ES-I3 (cell line): ENCODE measurements at regions not wholly inside any gene's neighbourhood (a gene's known extent, or its start where the extent isn't known, plus 50 kb on each side); places are given as distances from the start of the nearest gene placed in this dataset.

Experiments used
- H3K36me3 ChIP-seq: 2 replicates; pipeline ENCODE4 v1.6.1; 2013; ENCODE audit warnings: mild to moderate bottlenecking, low read length, control low read depth, moderate library complexity; ENCODE audit not compliant: insufficient read depth
- H3K4me1 ChIP-seq: 2 replicates; pipeline ENCODE4 v1.6.1; 2013; ENCODE audit warnings: mild to moderate bottlenecking, control low read depth, low read length; ENCODE audit not compliant: insufficient read depth
- H3K9ac ChIP-seq: 2 replicates; pipeline ENCODE4 v1.6.1; 2013; ENCODE audit warnings: low read depth, mild to moderate bottlenecking, low read length, moderate library complexity
- H3K9me3 ChIP-seq: 2 replicates; pipeline ENCODE4 v1.6.1; 2013; ENCODE audit warnings: mild to moderate bottlenecking, low read length, moderate library complexity; ENCODE audit not compliant: control insufficient read depth, insufficient read depth

DNA sequence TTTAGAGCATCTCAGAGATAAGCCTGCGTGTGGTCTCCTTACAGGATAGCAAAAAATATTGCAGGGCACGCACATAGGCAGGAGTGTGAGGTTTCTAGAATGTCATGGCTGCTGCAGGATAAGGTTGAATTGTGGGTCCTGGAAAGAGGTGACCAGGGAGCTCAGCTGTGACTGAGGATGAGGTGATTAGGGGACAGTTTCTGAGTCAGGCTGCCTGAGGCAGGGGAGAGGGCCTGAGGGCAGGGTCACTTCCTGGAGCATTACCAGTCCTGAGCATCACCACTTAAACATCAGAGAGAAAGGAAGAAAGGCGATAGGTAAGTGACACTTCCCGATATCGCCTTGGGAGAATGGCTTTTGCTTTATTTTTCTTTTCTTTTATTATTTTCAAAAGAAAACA, 813.8 kb downstream of the TUSC7 start:
- peaks cover 11% of the 10 kb centered on the region; the same call in 1 of the 2 replicates for H3K4me1 ChIP-seq
- H3K9ac ChIP-seq, result no peak overlapping the region
- no peaks in the 10 kb centered on the region for H3K9me3 ChIP-seq
- H3K36me3 ChIP-seq, result no peaks in the 10 kb centered on the region

DNA sequence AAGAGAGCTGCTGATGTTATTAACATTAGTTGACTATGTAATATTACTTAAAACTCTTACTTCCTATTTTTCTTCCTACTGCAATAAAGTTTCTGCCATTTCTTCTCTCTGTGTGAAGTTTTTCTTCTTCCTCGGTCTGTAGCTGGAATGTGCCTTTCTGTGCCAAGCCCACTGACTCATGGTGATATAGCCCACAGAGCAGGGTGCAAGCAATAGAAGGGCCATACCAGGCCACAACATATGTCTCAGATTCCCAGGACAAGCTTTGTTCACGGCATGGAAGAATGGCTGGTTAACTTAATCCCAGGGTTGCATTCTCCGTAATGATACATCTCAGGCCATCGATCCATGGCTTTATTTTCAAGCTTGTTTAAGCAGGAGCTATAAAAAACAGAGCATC, 815.3 kb downstream of the TUSC7 start:
- Histone ChIP-seq H3K4me1 (peaks cover 11% of the 10 kb centered on the region; the same call in 1 of the 2 replicates), H3K9me3 (no peaks in the 10 kb centered on the region), H3K9ac (no peak overlapping the region), H3K36me3 (no peaks in the 10 kb centered on the region)

DNA sequence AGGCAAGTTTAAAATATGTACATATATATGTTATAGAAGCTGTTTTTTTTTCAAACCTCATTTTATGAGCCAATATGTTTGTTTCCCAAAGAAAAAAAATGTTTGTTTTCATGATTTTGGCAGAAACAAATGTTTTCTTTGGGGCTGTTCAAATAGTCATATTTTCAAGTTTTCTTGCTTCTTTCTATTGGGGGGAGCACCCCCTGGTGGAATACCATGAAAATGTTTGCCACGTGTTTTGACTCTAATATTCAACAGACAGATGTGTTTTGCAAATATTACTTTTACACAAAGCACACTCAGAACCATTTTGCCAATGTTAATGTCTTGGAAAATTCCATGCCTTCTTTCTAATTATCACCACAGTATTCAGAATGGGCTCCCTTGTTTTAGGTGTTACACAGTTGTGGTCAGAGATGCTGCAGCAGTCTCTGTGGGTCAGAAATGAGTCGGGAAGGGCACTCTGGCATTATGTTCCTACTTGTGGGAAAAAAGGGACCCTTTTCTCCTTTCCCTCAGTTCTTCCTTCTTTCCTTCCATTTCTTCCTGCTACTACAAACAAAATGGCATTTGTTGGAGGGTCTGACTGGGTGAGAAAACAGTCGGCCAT, 817.0 kb downstream of the TUSC7 start:
- Histone ChIP-seq H3K9ac (no peak overlapping the region), H3K36me3 (no peaks in the 10 kb centered on the region), H3K4me1 (peaks cover 4% of the 10 kb centered on the region; the same call in 1 of the 2 replicates), H3K9me3 (no peaks in the 10 kb centered on the region)

DNA sequence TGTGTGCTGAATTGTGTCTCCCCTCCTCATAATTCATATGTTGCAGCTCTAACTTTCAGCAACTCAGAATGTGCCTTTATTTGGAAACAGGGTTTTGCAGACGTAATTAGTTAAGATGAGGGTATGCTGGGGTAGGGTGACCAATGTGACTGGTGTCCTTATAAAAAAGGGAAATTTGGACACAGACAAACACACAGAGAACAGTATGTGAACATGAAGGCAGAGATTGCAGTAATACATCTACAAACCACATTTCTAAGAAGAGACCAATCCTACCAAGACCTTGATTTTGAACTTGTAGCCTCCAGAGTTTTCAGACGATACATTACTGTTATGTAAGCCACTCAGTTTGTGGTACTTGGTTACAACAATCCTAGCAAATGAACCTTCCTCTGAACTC, 817.8 kb downstream of the TUSC7 start:
- Histone ChIP-seq H3K36me3 (no peaks in the 10 kb centered on the region), H3K9ac (no peak overlapping the region), H3K4me1 (peaks cover 4% of the 10 kb centered on the region; the same call in 1 of the 2 replicates), H3K9me3 (no peaks in the 10 kb centered on the region)

DNA sequence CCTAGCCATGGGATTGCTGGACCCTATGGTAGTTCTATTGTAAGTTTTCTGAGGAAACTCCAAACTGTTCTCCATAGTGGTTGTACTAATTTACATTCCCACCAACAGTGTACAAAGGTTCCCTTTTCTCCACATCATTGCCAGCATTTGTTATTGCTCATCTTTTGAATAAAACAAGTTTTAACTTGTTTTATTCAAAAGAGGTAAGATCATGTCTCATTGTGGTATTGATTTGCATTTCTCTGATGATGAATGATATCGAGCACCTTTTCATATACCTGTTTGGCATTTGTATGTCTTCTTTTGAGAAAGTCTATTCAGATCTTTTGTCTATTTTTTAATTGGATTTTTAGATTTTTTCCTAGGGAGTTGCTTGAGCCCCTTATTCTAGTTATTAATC, 819.1 kb downstream of the TUSC7 start:
- no peak overlapping the region for H3K9ac ChIP-seq
- H3K9me3 ChIP-seq, result no peaks in the 10 kb centered on the region
- H3K36me3 ChIP-seq, result no peaks in the 10 kb centered on the region
- H3K4me1 ChIP-seq, result peaks cover 3% of the 10 kb centered on the region; the same call in 1 of the 2 replicates

DNA sequence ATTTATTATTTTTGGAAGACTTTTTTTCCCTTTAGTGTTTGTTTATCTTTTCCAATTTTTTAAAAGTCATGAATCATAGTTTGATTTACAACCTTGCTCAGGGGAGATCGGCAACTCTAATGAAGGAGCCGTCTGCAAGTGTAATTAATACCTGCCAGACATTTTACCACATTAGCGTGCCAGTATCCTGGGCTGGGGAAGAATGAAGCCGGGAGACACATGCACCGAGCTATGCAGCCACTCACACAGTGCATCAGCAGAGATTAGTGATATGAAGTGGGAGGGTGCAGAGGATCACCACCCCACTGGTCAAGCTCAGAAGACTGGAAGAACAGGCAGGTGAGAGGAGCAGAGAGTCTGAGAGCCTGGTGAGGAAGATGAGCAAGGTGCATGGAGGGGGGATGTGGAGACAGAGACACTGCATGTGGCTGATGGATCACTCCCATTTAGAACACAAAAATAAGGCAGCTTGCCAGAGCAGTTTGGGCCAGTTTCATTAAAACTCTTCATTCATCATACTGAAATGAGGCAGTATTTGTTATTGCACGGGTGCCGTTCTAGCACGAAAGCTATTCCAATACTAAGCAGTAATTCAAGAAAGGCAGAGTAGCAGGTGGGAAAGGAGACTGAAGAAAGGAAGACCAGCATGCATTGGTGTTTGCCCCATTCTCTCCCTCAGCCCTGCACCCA, 821.6 kb downstream of the TUSC7 start:
- Histone ChIP-seq H3K36me3 (no peaks in the 10 kb centered on the region), H3K9me3 (no peaks in the 10 kb centered on the region), H3K9ac (no peak overlapping the region), H3K4me1 (peaks cover 3% of the 10 kb centered on the region; the same call in 1 of the 2 replicates)

DNA sequence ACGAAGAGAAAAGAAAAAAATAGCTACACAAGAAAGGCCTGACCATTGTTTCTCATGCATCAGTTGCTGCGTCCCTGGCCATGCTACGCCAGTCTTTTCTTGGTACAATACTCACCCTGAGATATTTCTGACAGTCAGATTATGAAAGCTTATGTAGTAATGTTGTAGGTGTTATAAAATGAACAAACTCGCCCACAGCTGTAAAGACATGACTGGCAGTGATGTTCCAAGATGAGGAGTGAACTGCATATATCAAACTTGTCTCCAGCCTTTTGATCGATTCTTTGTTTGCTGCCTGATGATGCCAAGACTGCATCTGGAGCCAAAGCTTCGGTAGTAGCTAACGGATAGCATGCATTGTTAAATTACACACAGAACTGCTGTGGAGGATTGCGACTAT, 822.7 kb downstream of the TUSC7 start:
- H3K4me1 ChIP-seq, result peaks cover 3% of the 10 kb centered on the region; the same call in 1 of the 2 replicates
- no peaks in the 10 kb centered on the region for H3K9me3 ChIP-seq
- no peak overlapping the region for H3K9ac ChIP-seq
- H3K36me3 ChIP-seq, result no peaks in the 10 kb centered on the region

DNA sequence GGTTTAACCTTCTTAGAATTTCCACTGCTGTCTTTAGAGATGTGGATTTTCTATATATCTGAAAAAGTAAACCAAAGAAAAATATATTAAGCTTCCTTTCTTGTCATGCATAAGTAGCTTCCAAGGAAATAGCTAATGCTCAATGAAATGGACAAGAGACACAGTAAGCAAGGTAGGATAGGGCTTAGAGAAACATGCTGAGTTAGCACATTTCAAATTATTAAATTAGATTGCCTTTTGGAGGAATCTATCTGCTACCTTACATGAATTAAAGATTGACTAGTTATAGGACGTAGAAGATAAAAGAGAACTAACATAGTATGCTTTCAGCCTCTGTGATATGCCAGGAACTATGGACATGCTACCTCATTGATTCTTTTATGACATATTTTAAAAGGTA, 824.6 kb downstream of the TUSC7 start:
- H3K4me1 ChIP-seq, result peaks cover 3% of the 10 kb centered on the region; the same call in 1 of the 2 replicates
- H3K9ac ChIP-seq, result no peak overlapping the region
- no peaks in the 10 kb centered on the region for H3K36me3 ChIP-seq
- H3K9me3 ChIP-seq, result no peaks in the 10 kb centered on the region

DNA sequence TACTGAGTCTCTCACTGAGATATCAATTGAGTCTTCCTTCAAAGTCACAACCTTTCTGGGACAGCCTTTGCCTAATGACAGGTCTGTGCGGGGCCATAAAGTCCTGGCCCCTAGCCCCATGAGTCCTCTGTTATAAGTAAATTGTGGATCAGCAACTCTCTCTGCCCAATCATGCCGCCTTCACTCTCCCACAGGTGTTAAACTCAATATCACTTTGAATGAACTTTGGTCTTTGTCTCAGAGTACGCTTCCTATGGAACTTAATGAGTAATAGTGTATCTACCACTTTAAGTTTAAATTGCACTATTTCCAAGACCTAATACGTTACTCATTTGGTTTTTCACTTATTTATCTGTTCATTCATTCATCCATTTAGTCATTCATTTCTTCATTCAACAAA, 826.4 kb downstream of the TUSC7 start:
- no peaks in the 10 kb centered on the region for H3K9me3 ChIP-seq
- H3K4me1 ChIP-seq, result peaks cover 3% of the 10 kb centered on the region; the same call in 1 of the 2 replicates
- H3K9ac ChIP-seq, result no peak overlapping the region
- H3K36me3 ChIP-seq, result no peaks in the 10 kb centered on the region

DNA sequence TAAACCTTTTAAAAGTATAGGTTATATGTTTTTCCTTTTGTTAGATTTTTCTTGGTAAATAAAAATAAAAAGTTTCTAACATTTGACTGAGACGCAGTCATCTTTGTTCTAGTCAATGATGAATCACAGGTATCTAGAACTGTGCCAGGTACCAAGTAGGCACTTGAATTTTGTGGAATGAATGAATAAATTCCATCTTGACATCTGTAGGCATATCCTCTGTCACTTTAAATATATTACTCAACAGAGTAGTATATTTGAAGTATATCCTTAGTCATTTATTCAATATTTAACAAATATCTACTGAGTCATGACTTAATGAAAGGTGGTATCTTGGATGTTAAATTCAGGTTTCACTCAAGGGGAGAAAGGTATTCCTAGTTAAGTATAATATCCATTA, 828.4 kb downstream of the TUSC7 start:
- H3K9ac ChIP-seq, result no peak overlapping the region
- H3K9me3 ChIP-seq, result no peaks in the 10 kb centered on the region
- H3K36me3 ChIP-seq, result no peaks in the 10 kb centered on the region
- H3K4me1 ChIP-seq, result no peaks in the 10 kb centered on the region; the same call in 1 of the 2 replicates

DNA sequence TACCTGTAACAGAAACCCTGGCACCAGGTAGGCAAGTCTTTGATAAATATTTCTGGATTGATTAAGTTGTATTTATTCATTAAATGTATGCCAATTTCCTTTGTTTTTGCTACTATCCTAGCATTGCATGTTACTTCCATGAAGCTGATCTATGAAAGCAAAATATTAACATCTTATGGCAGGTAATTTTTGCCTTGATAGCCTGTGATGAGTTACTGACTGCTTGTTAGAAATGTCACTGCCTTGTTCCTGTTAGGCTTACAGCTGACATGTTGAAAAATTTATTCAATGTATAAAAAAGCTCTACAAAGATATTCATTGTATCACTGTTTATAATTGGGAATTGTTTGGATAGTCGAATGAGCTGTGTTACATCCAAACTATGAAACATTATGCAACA, 830.1 kb downstream of the TUSC7 start:
- Histone ChIP-seq H3K4me1 (no peaks in the 10 kb centered on the region), H3K9ac (no peak overlapping the region), H3K36me3 (no peaks in the 10 kb centered on the region), H3K9me3 (no peaks in the 10 kb centered on the region)

DNA sequence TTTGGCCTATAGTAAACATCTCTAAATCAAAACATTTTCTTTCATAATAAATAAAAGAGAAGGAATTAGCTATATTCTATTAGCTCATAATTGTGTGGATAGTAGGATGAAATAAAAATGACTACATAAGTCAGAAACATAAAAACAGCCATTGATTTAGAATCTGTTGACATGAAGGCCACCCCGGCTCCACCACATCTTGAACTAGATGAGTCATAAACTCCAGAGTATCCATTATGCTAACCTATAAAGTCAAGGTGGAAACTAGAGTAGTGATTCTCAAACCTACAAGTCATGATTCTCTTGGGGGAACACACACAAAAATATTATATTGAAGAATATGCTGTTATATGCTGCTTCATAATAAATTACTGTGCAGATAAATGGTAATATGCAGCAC, 831.0 kb downstream of the TUSC7 start:
- no peak overlapping the region for H3K9ac ChIP-seq
- H3K4me1 ChIP-seq, result no peaks in the 10 kb centered on the region
- no peaks in the 10 kb centered on the region for H3K36me3 ChIP-seq
- no peaks in the 10 kb centered on the region for H3K9me3 ChIP-seq

DNA sequence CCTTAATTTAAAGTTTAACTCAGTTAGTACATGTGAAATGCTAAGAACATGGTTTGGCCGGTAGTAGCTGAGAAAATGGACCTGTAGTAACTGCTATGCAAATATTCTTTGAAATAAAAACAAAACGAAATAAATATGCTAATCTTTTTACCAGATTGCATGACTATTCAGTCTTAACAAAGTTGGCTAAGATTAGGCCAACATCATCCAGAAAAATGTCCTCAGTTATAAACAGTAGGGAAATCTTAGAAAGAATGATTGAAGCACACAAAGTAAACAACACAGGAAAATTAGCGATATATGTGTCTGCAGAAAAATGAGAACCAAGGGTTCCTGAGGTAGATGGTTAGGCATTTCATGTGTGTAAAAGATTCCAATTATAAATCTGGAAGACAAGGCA, 832.1 kb downstream of the TUSC7 start:
- Histone ChIP-seq H3K9ac (no peak overlapping the region), H3K36me3 (no peaks in the 10 kb centered on the region), H3K4me1 (no peaks in the 10 kb centered on the region), H3K9me3 (no peaks in the 10 kb centered on the region)

DNA sequence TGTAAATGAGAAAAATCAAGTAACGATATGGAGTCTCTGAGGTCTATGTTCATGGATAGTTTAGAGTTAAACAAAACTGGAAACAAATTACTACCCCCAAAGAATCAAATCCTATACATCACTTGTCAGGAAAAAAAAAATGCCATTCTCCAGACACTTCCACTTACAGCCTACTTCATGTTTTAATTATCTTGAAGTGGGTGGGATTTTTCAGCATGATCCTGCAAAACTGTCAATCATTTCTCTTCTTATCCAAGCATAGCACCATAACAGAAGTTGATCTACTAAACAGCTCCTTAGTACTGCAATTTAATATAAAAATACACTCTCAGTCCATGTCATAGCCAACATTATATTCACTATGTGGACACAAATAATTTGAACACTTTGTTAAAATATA, 833.9 kb downstream of the TUSC7 start:
- H3K9ac ChIP-seq, result no peak overlapping the region
- H3K9me3 ChIP-seq, result no peaks in the 10 kb centered on the region
- H3K36me3 ChIP-seq, result no peaks in the 10 kb centered on the region
- H3K4me1 ChIP-seq, result no peaks in the 10 kb centered on the region; the same call in 1 of the 2 replicates

DNA sequence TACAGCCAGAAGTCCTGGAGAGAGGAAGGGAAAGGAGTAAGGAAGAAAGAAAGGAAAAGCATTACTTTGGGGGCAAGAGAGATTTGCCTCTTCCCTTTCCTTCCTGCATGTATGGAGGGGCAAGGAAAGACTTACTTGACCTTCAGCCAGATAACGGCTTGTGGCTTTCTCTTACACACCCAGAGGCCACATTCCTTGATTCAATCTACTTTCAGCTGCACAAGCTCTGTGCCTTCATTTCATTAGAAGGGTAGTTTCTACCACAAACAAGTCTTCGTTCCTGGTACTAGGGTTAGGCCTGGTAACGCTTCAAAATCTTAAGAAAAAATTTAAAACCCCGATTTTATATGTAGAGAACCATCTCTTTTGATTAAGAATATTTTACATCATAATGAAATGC, 835.9 kb downstream of the TUSC7 start:
- no peaks in the 10 kb centered on the region; the same call in 1 of the 2 replicates for H3K4me1 ChIP-seq
- no peak overlapping the region for H3K9ac ChIP-seq
- no peaks in the 10 kb centered on the region for H3K9me3 ChIP-seq
- no peaks in the 10 kb centered on the region for H3K36me3 ChIP-seq
